ENCODE measurements at regions not wholly inside any gene's neighbourhood (a gene's known extent, or its start where the extent isn't known, plus 50 kb on each side); places are given as distances from the start of the nearest gene placed in this dataset.

DNA sequence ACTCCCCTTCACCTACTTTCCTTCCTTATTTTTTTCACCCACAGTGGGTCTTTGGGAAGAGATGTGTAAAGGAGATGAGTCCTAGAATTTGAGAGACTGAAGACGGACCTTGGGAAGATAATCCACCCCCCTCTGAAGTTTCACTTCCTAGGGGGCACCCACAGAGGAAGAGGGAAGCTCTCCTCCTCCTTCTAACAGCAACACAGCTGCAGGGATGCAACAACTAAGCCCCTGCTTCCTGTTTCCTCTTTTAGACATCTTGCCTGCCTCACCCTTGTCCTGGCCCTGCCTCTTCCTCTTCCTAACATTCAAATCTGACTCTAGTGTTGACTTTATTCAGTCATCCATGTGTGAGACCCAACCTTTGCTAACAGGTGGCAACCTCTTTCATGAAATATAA, 424.6 kb downstream of the BUD13 start:
- Histone ChIP-seq H3K9ac (ENCODE audit: low read length) (no peak overlapping the region), H3F3A (ENCODE audit: insufficient read depth, low read length, poor library complexity, severe bottlenecking) (no peaks in the 10 kb centered on the region), H3K79me2 (replicated peaks; ENCODE audit: insufficient read depth, low read length) (no peaks in the 10 kb centered on the region), H3K9me3 (ENCODE audit: low read length) (peaks cover 3% of the 10 kb centered on the region), H3K36me3 (ENCODE audit: insufficient read depth, low read length) (no peaks in the 10 kb centered on the region), H3K27ac (ENCODE audit: low read length) (no peak overlapping the region), H3K27me3 (ENCODE audit: insufficient read depth, low read depth, low read length) (no peaks in the 10 kb centered on the region), H4K20me1 (ENCODE audit: insufficient read depth) (no peaks in the 10 kb centered on the region), H3K4me2 (ENCODE audit: low read length) (no peak overlapping the region), H3K9me2 (ENCODE audit: insufficient read depth, low read length) (no peaks in the 10 kb centered on the region), H3K4me3 (ENCODE audit: low read length) (no peak overlapping the region), H2AFZ (ENCODE audit: low read depth, low read length) (no peak overlapping the region)
- no peak for TF ChIP-seq MXI1 (conservative IDR thresholded peaks at IDR 0.05; ENCODE audit: poor library complexity, severe bottlenecking)
- TF ChIP-seq EP300 (conservative IDR thresholded peaks at IDR 0.05; ENCODE audit: poor library complexity, severe bottlenecking): no peak
- TF ChIP-seq, protein P1, sequence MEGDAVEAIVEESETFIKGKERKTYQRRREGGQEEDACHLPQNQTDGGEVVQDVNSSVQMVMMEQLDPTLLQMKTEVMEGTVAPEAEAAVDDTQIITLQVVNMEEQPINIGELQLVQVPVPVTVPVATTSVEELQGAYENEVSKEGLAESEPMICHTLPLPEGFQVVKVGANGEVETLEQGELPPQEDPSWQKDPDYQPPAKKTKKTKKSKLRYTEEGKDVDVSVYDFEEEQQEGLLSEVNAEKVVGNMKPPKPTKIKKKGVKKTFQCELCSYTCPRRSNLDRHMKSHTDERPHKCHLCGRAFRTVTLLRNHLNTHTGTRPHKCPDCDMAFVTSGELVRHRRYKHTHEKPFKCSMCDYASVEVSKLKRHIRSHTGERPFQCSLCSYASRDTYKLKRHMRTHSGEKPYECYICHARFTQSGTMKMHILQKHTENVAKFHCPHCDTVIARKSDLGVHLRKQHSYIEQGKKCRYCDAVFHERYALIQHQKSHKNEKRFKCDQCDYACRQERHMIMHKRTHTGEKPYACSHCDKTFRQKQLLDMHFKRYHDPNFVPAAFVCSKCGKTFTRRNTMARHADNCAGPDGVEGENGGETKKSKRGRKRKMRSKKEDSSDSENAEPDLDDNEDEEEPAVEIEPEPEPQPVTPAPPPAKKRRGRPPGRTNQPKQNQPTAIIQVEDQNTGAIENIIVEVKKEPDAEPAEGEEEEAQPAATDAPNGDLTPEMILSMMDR (IDR thresholded peaks at IDR 0.05; ENCODE audit: poor library complexity, severe bottlenecking): no peak
- TF ChIP-seq, protein P2, sequence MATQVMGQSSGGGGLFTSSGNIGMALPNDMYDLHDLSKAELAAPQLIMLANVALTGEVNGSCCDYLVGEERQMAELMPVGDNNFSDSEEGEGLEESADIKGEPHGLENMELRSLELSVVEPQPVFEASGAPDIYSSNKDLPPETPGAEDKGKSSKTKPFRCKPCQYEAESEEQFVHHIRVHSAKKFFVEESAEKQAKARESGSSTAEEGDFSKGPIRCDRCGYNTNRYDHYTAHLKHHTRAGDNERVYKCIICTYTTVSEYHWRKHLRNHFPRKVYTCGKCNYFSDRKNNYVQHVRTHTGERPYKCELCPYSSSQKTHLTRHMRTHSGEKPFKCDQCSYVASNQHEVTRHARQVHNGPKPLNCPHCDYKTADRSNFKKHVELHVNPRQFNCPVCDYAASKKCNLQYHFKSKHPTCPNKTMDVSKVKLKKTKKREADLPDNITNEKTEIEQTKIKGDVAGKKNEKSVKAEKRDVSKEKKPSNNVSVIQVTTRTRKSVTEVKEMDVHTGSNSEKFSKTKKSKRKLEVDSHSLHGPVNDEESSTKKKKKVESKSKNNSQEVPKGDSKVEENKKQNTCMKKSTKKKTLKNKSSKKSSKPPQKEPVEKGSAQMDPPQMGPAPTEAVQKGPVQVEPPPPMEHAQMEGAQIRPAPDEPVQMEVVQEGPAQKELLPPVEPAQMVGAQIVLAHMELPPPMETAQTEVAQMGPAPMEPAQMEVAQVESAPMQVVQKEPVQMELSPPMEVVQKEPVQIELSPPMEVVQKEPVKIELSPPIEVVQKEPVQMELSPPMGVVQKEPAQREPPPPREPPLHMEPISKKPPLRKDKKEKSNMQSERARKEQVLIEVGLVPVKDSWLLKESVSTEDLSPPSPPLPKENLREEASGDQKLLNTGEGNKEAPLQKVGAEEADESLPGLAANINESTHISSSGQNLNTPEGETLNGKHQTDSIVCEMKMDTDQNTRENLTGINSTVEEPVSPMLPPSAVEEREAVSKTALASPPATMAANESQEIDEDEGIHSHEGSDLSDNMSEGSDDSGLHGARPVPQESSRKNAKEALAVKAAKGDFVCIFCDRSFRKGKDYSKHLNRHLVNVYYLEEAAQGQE (IDR thresholded peaks at IDR 0.05; ENCODE audit: borderline replicate concordance): no peak
- TF ChIP-seq POLR2AphosphoS5 (IDR thresholded peaks at IDR 0.05): no peak
- no peak for TF ChIP-seq TAF1 (IDR thresholded peaks at IDR 0.05; ENCODE audit: low read depth)
- TF ChIP-seq EZH2 (IDR thresholded peaks at IDR 0.05; ENCODE audit: borderline replicate concordance, insufficient read depth, low read length, poor library complexity, severe bottlenecking): no peak
- no peak for TF ChIP-seq SMC3 (conservative IDR thresholded peaks at IDR 0.05; ENCODE audit: poor library complexity)
- no peak for TF ChIP-seq RAD21 (conservative IDR thresholded peaks at IDR 0.05)

DNA sequence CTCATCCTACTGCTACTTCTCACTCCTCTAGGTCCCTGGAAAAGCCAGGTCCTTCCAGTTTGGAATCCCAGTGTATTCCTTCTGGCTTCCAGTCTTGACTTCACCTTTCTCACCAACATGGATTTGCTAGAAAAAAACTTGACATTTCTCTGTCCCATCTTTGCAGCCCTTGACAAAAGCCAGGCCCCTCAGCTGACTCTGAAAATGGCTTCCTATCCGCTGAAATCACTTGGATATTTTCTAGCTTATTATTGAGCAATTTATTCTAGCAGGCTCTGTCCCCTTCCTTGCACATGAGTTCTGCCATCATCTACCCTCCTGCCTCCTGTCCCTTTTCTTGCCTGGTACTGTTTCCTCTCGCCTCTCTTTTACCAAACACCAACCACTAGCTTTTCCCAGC, 427.2 kb downstream of the BUD13 start:
- Histone ChIP-seq H4K20me1 (ENCODE audit: insufficient read depth) (no peaks in the 10 kb centered on the region), H3K9ac (ENCODE audit: low read length) (no peak overlapping the region), H3K27ac (ENCODE audit: low read length) (no peak overlapping the region), H3K36me3 (ENCODE audit: insufficient read depth, low read length) (no peaks in the 10 kb centered on the region), H3K9me2 (ENCODE audit: insufficient read depth, low read length) (no peaks in the 10 kb centered on the region), H3K4me3 (ENCODE audit: low read length) (no peak overlapping the region), H3K4me2 (ENCODE audit: low read length) (no peak overlapping the region), H3K9me3 (ENCODE audit: low read length) (peaks cover 3% of the 10 kb centered on the region), H3F3A (ENCODE audit: insufficient read depth, low read length, poor library complexity, severe bottlenecking) (no peaks in the 10 kb centered on the region), H3K79me2 (replicated peaks; ENCODE audit: insufficient read depth, low read length) (no peaks in the 10 kb centered on the region), H3K27me3 (ENCODE audit: insufficient read depth, low read depth, low read length) (no peaks in the 10 kb centered on the region), H2AFZ (ENCODE audit: low read depth, low read length) (no peak overlapping the region)
- TF ChIP-seq, protein P1 (IDR thresholded peaks at IDR 0.05; ENCODE audit: poor library complexity, severe bottlenecking): no peak
- no peak for TF ChIP-seq SMC3 (conservative IDR thresholded peaks at IDR 0.05; ENCODE audit: poor library complexity)
- TF ChIP-seq POLR2AphosphoS5 (IDR thresholded peaks at IDR 0.05): no peak
- no peak for TF ChIP-seq RAD21 (conservative IDR thresholded peaks at IDR 0.05)
- no peak for TF ChIP-seq TAF1 (IDR thresholded peaks at IDR 0.05; ENCODE audit: low read depth)
- no peak for TF ChIP-seq EP300 (conservative IDR thresholded peaks at IDR 0.05; ENCODE audit: poor library complexity, severe bottlenecking)
- no peak for TF ChIP-seq EZH2 (IDR thresholded peaks at IDR 0.05; ENCODE audit: borderline replicate concordance, insufficient read depth, low read length, poor library complexity, severe bottlenecking)
- TF ChIP-seq MXI1 (conservative IDR thresholded peaks at IDR 0.05; ENCODE audit: poor library complexity, severe bottlenecking): no peak
- TF ChIP-seq, protein P2 (IDR thresholded peaks at IDR 0.05; ENCODE audit: borderline replicate concordance): no peak

Data from neural cell (in vitro differentiated cells).